ENCODE measurements at regions not wholly inside any gene's neighbourhood (a gene's known extent, or its start where the extent isn't known, plus 50 kb on each side); places are given as distances from the start of the nearest gene placed in this dataset.

DNA sequence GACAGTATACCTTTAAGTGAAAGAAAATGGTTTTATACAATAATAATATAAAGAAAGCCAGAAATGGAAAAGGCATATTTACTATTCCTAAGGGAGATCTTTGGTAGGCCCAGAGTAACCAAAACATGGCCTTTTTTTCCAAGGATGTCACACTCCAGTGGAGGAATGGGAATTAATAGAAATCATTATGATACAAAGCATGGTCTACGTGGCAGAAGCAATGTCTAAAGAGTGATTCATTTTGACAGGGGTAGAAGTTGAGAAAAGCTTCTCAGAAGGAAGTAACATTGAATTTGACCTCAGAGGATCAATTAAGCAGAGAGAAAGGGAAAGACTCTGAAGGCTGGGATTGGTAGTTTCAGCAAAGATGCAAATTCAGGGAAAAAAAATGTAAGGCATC lies 208.6 kb downstream of the BTG1 start:
- FAIRE-seq (no peak), DNase-seq (ENCODE audit: insufficient read length, low spot score) (no peak)

DNA sequence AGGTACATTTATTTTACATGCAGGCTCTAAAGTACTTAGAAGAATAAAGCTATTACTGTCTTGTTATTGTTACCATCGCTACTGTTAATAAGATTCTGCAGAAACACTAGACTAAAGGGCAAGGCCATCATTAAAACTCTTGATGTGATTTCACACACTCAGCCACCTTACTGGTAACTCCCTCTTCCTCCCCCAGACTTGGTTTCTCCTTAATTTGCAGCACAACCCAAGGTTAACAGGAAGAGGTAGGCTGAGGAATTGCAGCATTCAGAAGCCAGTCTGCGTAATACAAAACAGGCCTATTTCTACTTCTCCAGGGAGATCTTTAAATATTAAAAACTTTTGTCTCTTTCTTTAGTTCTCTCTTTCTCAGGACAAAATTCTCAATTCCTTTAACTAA lies 210.3 kb downstream of the BTG1 start:
- FAIRE-seq (no peak), DNase-seq (ENCODE audit: insufficient read length, low spot score) (no peak)

DNA sequence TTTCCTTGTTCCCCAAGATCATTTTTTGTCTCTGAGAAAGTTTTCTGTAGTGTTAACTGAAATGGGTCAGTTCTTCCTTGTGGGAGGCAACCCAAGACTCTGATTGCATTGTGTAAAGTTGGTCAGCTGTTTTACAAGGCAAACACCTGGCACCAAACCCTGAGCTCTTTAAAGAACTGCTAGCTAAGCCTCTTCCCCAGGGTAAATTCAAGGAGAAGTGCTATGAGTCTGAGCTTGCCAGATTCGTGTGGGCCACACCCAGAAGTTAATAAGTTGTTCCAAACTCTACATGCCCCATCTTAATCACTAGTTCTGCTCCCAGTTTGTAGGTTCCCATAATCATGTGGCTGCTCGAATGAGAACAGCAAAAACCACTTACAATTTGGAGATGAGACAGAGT lies 214.5 kb downstream of the BTG1 start:
- FAIRE-seq (no peak), DNase-seq (ENCODE audit: insufficient read length, low spot score) (no peak)

DNA sequence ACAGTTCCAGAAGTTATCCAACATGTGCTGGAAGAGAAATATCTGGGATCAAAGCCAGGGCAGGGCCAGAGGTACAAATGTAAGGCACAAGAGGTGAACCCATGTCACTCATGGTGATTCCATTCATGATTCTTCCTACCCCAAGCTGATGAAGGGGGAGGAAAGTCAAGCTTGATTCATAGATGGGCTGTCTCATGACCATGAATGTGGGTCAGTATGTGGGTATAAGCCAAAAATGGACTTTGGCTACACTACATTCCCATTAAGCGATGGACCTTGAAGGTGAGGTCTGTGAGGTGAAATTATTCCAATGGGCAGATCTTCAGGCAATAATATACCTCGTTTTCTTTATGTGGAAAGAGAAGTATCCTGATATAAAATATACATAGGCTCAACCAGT lies 217.1 kb downstream of the BTG1 start:
- FAIRE-seq (no peak), DNase-seq (ENCODE audit: insufficient read length, low spot score) (no peak)

DNA sequence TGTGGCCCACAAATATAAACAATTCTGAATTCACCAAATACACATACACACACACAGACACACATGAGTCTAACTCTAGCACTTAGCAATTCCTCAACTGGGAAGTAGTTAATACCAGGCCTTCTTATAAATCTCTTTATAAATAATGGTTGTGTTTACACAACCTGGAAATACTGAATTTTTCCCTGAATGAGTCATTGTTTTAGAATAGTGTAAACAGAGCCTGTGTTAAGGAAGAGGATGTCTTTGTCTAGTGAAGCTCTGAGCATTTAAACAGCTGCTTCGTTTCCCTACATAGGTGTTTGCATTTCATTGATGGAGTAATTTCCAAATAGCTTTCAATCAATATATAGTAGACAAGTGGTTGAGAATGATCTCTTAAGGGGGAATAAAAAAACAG lies 218.8 kb downstream of the BTG1 start:
- DNase-seq (ENCODE audit: insufficient read length, low spot score) (no peak), FAIRE-seq (no peak)

DNA sequence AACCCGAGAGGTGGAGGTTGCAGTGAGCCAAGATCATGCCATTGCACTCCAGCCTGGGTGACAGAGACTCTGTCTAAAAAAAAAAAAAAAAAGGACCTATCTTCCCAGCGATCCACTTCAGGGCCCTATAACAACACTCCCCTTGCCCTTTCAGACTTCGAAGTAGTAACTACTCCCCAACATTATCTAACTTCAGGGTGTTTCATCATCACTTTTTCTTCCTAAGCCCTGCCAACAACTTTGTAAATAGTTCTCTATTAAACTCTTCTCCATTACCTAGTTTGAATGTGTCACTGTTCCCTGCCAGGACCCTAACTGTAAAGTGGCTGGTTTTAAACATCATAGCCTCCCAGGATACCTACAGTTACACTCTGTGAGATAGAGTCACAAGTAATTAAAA lies 220.8 kb downstream of the BTG1 start:
- no peak for DNase-seq (ENCODE audit: insufficient read length, low spot score)
- FAIRE-seq, result no peak

DNA sequence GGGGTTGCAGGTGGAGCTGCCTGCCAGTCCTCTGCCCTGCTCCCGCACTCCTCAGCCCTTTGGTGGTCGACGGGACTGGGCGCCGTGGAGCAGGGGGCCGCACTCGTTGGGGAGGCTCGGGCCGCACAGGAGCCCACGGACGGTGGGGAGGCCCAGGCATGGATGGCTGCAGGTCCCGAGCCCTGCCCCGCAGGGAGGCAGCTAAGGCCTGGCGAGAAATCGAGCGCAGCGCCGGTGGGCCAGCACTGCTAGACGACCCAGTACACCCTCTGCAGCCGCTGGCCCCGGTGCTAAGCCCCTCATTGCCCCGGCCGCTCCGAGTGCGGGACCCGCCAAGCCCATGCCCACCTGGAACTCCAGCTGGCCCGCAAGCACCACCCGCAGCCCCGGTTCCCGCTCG lies 221.8 kb downstream of the BTG1 start:
- FAIRE-seq (no peak), DNase-seq (ENCODE audit: insufficient read length, low spot score) (no peak)

DNA sequence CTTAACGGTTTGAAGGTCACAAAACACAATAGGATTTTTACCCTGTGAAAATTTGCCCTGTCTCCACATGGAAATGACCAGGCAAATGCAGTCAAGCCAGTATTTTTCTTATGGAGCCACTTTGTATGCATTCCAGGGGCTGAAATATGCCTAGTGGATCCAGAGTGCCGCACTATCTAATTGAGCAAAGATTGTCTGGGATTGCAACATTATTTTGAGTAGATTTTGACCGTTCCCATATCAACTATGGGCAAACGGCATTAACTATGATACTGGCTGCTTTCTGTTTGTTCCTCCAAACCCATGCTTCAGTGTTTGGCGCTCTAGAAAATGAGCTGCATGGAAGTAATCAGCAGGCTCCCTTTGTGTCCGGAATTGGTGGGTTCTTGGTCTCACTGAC lies 223.0 kb downstream of the BTG1 start:
- FAIRE-seq (no peak), DNase-seq (ENCODE audit: insufficient read length, low spot score) (no peak)

DNA sequence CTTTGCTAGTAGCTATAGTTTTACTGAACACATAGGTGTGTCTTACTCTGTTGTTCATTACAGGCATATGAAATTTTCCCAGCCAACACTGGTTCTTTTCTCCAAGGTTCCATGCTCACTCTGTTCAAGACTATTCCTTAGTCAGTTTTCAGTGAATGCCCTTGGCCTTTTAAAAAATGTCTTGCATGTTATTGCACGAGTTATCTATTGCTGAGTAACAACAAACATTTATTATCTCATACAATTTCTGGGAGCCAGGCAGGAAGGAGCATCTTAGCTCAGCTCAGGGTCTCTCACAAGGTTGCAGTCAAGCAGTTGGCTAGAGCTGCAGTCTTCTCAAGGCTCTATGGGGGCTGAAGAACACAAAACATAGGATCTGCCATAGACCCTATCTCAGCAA lies 223.5 kb downstream of the BTG1 start:
- FAIRE-seq (no peak), DNase-seq (ENCODE audit: insufficient read length, low spot score) (no peak)

DNA sequence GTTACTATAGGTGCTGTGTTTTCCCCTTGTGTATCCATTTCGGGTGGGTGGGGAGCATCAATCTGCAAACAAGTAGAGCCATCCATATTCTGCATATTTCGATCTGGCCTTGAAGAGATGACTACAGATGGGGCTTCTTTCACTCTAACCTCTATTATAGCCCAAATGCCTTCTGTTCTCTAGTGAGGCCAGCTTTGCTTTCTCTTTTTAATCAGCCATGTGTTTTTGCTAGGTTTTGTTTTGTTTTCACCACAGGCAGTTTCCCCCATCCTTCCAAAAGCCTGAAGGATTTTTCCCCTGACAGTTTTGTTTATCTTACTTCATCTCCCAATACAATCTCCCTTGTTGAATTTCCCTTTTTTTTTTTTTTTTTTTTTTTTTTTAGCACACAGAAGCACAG lies 224.1 kb downstream of the BTG1 start:
- DNase-seq (ENCODE audit: insufficient read length, low spot score), result no peak
- no peak for FAIRE-seq

DNA sequence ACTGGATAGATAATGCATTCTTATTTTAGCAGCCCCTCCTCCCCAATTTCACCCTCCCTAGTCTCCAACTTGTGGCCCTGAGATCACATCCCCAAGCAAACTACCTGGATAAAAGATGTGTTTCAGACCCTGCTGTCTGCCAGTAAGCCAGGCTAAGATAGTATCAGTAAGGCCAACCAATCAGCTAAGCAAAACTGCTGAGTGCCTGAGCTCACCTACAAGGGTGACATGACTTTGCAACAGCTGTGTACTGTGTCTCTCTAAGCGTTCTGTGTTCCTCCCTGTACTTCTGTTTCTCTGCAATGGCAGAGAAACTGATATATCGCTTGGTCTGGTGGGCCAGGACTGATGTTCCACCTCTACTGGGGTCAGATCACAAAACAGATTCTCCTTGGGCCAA lies 224.9 kb downstream of the BTG1 start:
- DNase-seq (ENCODE audit: insufficient read length, low spot score) (no peak), FAIRE-seq (no peak)

DNA sequence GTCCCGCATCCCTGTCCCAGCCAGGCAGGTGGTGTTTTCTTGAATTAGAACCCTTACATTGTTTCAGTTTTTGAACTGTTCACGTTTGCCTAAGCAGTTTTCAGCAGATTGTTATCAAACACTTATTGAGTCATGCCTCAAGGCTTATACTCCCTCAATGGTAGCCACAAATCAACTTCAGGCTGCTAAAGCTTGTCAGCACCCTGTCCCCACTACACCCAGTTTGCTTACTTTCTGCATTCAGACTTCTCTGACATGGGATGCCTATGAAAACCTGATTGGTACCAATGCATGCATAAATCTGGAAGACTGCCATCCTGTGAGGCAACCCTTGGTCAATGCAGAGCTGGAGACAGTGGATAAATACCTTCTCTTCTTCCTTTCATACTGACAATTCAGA lies 225.4 kb downstream of the BTG1 start:
- no peak for FAIRE-seq
- DNase-seq (ENCODE audit: insufficient read length, low spot score), result no peak

DNA sequence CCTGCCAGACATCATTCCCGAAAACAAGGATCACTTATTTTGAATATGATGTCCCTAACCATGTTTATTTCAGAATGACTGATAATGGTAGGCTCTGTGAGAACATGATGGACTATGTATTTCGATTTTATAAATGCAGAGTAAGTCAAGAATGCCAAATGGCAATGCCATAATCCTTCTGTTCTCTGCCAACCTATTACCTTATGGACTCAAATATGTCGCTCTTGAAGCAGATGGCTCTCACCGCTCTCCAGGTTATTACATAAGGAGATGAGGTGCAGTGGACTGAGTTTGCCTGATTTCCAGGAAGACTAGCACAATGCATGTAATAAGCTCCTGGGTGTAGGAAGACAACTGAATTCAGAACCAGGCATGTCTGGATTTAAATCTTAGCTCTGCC lies 227.2 kb downstream of the BTG1 start:
- FAIRE-seq (no peak), DNase-seq (ENCODE audit: insufficient read length, low spot score) (no peak)

DNA sequence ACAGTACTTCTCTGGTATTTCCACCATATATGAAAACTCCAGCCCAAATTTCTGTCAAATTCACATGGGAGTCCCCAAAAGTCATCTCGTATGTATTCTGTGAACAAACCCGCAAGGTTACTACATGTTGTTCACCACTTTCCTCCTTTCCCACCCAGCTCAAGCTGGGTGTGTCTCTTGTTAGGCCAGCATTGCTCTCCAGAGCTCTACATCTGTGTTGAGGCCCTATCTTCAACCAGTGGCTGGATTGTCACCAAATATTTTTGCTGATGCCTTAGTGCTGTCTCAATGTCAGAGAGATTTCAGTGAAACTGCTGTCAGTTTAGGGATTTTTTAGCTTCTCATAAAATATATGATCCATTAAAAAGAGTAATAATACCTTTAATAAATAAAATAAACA lies 230.9 kb downstream of the BTG1 start:
- FAIRE-seq, result no peak

DNA sequence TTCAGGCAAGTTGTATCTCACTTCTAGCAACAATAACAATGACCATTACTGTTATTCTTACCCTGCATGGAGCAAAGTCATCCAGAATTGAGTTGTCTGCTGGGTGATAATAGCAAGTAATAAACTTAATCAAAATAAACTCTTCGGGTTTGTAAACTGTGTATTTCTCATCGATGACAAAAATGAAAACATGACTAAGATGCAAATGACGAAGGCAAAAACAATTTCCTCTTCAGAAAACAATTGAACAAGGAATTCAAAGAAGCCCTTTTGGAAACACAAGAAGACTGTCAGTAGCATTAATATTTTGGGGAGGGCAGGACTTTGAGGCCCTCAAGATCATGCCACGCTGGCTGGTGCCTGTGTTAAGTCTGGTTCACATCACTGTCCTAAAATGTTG lies 232.0 kb downstream of the BTG1 start:
- DNase-seq (ENCODE audit: insufficient read length, low spot score) (no peak), FAIRE-seq (peak; percentile 33)

More for the DNA sequence above, 230.9 kb downstream of the BTG1 start:
- DNase-seq (ENCODE audit: insufficient read length, low spot score), result no peak

DNA sequence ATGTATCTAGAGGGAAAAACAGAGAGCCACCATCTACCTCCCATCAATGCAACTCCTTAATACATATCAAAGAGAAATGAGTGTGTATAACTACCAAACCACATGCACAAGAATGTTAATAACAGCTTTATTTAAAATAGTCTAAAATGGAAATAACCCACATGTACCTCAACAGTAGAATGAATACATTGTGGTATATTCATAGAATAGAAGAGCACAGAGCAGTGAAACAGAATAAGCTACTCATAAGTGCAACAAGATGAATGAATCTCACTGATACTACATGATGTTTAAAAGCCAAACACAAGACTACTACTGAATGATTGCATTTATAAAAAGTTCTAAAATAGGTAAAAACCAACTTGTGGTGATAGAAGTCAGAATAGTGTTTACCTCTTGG lies 232.5 kb downstream of the BTG1 start:
- FAIRE-seq (no peak), DNase-seq (ENCODE audit: insufficient read length, low spot score) (no peak)

DNA sequence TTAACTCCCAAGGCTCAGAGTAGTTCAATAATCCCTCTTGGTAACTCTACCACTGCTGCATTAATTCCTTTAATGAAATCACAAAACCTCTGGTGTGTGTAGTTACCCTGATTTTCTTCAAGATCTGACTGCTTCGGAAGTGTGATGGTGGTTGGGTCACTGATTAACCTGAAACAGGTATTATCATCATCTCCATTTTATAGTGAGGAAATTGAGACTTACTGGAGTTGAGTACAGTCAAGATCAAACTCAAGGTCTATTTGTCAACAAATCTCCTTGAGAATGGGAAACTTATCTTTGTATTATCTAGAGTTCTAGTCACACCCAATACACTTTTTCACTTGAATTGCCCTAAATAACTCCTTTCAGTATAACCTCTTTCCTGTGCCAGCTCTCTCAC lies 233.5 kb downstream of the BTG1 start:
- FAIRE-seq, result peak; percentile 44
- no peak for DNase-seq (ENCODE audit: insufficient read length, low spot score)

DNA sequence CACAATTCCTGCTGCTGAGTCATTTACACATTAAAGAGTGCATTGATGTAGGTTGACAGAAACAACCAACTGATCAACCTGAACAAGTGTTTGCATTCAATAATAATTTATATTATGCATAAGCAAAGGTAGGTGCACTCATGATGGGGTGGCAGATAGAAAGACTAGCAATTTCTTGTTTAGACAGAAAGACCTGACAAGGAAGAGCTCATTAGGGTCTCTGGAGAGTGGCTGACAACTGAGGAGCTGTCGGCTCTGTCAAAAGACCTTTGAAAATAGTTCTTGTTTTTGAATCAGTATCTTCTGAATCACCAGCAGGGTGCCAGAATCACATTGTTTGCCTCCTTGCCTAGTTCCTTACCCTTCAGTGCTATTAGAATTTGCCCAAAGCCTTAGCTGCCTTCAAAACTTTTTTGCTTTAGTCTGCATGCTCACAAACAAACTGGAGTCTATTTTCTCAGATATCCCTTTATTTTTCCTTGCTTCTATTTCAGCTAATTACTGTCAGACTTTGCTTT lies 234.7 kb downstream of the BTG1 start:
- DNase-seq (ENCODE audit: insufficient read length, low spot score), result no peak
- FAIRE-seq, result no peak

DNA sequence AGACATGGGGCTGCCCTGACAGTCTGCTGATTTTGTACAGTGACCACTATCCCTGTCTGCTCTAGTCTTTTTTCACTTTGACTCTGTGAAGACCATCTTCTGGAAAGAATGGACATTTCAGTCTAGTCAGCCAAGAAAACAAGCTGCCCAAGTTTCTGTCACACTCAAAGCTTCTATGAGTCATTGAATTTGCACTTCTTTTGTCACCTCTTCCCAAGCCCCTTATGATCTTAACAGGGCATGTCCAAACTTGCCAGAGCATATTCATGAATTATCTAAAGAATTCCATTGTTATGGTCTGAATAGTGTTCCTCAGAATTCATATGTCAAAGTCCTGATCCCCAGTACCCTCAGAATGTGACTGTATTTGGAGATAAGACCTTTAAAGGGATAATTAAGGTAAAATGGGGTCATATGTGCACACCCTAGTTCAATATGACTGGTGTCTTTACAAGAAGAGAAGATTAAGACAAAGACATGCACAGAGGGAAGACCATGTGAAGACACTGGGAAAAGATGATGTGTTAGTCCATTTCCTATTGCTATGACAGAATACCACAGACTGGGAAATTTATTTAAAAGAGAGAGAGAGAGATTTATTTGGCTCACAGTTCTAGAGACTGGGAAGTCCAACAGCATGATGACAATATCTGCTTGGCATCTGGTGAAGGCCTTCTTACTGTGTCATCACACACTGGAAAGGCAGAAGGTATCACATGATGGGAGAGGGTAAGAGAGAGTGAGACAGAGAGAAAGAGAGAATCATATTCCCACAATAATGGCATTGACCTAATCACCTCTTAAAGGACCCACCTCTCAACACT lies 242.6 kb downstream of the BTG1 start:
- DNase-seq (ENCODE audit: insufficient read length, low spot score) (no peak), FAIRE-seq (peak; percentile 14)

DNA sequence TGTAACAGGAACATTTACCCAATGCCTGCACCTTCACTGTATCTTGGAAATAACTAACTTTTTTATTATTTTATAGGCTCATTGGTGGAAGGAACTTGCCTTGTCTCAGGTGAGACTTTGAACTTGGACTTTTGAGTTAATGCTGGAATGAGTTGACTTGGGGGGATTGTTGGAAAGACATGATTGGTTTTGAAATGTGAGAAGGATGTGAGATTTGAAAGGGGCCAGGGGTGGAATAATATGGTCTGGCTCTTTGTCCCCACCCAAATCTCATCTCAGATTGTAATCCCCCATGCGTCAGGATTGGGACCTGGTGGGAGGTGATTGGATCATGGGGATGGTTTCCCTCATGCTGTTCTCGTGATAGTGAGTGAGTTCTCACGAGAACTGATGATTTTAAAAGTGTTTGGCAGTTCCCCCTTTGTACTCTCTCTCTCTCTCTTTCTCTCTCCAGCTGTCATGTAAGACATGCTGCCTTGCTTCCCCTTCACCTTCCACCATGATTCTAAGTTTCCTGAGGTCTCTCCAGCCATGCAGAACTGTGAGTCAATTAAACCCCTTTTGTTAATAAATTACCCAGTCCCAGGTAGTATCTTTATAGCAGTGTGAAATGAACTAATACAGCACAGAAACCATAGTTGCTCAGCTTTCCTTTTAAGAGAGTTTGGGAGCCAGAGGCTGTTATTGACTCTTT lies 244.1 kb downstream of the BTG1 start:
- DNase-seq (ENCODE audit: insufficient read length, low spot score), result no peak
- peak; percentile 39 for FAIRE-seq

DNA sequence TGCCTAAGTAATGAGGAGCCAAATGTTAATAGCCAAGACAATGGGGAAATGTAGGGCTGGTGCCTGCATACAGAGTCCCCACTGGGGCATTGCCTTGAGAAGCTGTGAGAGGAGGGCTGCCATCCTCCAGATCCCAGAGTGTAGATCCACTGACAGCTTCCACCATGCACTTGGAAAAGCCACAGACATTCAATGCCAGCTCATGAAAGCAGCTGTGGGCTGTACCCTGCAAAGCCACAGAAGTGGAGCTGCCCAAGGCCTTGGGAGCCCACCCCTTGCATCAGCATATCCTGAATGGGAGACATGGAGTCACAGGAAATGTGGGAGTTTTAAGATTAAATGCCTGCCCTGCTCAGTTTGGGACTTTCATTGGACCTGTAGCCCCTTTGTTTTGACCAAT lies 244.7 kb downstream of the BTG1 start:
- no peak for FAIRE-seq
- no peak for DNase-seq (ENCODE audit: insufficient read length, low spot score)

DNA sequence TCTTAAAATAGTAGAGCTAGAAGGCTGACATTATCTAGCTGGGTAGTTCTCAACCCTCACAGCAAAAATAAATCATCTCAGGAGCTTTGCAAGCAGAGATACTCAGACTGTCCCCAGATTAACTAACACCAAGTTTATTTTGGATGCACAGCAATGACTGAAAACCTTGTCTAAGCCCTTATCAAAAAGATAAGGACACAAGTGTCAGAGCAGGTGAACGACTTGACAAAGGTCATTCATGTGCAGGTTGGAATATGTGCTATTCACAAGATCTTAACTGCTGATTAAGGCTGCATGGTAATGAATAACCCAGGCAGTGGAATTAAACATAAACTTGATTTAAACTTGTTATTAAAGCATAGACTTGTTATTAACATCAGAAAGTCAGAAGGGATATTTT lies 246.6 kb downstream of the BTG1 start:
- FAIRE-seq (no peak), DNase-seq (ENCODE audit: insufficient read length, low spot score) (no peak)

Measured in GM19239 (cell line).